Body of pancreas (tissue), 4 donors: ENCODE measurements at regions not wholly inside any gene's neighbourhood (a gene's known extent, or its start where the extent isn't known, plus 50 kb on each side); places are given as distances from the start of the nearest gene placed in this dataset.

ENCODE experiments used
- POLR2A ChIP-seq, 3 donors: fragments of 450-650 bp; IDR thresholded peaks; one replicate each; pipeline ENCODE4 v1.6.1; 2016; ENCODE audit warnings: antibody characterized with exemption in 3 of 3, mild to moderate bottlenecking in 2 of 3
- TF ChIP-seq, protein P1 (sequence below), 7 experiments: fragments of 450-650 bp in 4 of 7; fragments of 200-600 bp in 3 of 7; sonication (generic) in 3 of 7; IDR thresholded peaks; one replicate each; pipeline ENCODE4 v1.5.1; 2016 to 2019; ENCODE audit warnings: antibody characterized with exemption in 7 of 7

DNA sequence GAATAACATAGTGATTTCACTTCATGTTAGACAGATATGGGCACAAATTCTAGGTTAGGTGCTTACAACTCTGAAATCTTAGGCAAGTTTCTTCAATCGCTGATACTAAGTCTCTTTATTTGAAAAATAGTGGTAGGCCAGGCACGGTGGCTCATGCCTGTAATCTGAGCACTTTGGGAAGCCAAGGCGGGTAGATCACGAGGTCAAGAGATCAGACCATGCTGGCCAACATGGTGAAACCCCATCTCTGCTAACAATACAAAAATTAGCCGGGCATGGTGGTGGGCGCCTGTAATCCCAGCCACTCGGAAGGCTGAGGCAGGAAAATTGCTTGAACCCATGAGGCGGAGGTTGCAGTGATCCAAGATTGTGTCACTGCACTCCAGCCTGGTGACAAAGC is 729.4 kb downstream of the METTL15 start:
- TF ChIP-seq, protein P1, sequence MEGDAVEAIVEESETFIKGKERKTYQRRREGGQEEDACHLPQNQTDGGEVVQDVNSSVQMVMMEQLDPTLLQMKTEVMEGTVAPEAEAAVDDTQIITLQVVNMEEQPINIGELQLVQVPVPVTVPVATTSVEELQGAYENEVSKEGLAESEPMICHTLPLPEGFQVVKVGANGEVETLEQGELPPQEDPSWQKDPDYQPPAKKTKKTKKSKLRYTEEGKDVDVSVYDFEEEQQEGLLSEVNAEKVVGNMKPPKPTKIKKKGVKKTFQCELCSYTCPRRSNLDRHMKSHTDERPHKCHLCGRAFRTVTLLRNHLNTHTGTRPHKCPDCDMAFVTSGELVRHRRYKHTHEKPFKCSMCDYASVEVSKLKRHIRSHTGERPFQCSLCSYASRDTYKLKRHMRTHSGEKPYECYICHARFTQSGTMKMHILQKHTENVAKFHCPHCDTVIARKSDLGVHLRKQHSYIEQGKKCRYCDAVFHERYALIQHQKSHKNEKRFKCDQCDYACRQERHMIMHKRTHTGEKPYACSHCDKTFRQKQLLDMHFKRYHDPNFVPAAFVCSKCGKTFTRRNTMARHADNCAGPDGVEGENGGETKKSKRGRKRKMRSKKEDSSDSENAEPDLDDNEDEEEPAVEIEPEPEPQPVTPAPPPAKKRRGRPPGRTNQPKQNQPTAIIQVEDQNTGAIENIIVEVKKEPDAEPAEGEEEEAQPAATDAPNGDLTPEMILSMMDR (IDR thresholded peaks at IDR 0.05): no peak
- no peak for TF ChIP-seq POLR2A (IDR thresholded peaks at IDR 0.05)
